SKM-1 treated with dmso at 0.1 percent for 144 hours (cell line): ENCODE measurements at regions not wholly inside any gene's neighbourhood (a gene's known extent, or its start where the extent isn't known, plus 50 kb on each side); places are given as distances from the start of the nearest gene placed in this dataset.
"Not testable (repeated sequence)": the region's sequence is repeated elsewhere in the genome, so short reads cannot be mapped to it uniquely, and the experiment has no call there.

ENCODE experiments used
- DNase-seq: peaks from one replicate; lab custom pipeline; 2025; ENCODE audit not compliant: unreplicated experiment; lab: John Stamatoyannopoulos, UW

- no peak for DNase-seq
Measured at GRCh38 chr7:81839708-81840369, 70.0 kb upstream of the HGF start.

DNA sequence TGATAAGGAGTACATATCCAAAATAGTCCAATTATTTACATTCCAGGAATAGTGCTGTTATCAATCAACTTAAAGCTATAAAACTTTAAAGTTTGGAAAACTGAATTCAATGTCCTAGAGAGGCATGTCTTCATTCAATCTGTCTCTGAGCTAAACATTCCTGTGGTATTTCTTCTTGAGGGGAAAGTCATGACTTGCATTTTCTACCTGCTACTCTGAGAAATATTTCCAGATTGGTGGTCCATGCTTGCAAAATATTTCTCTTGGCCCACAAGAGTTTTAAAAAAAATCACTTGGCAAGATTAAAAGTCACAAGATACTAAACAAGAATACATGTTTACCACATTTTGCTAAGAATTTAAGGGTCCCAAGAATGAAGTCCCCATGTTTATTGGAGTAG is 63.6 kb upstream of the HGF start:
- DNase-seq, result no peak

- no peak for DNase-seq
Measured at GRCh38 chr7:81831883-81832282, 62.0 kb upstream of the HGF start.

- not testable (repeated sequence) for DNase-seq
Measured at GRCh38 chr7:81829511-81829910, 59.7 kb upstream of the HGF start.

DNA sequence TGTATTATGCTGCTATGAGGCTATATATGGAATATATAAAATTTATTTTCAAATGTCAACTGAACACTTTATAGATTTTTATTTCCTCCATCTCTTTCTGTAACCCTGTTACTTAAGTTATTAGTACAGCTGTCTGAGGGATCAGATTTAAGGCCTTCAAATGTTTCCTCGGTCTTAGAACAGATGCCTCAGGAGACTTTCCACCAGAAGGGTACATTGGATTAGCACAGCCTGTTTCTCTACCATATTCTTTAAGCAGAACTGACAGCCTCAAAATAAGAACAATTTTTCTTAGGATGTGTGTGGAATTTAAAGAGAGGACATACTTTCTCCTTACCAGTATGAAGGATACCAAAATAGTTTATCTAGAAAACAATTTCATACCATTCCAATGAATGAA is 53.0 kb upstream of the HGF start:
- DNase-seq, result no peak

DNA sequence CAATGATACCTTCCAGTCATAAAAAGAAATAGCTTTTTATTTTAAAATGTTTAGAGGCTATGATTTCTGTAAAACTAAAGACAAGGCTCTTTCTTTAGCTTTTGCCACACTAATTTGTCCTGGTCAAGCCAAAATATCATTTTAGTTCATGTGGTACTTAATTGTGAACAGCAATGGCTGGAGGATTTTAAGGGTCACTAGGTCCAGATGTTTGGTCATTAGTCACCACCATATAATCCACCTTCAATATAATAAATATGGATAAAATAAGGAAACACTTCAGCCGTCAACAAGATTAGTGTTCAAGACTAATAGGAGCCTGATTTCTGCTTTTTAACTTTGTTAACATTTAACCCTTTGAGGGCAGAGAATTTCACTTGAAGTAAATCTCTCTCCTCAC is 50.0 kb upstream of the HGF start:
- no peak for DNase-seq
